ENCODE measurements at regions not wholly inside any gene's neighbourhood (a gene's known extent, or its start where the extent isn't known, plus 50 kb on each side); places are given as distances from the start of the nearest gene placed in this dataset.
"Not testable (repeated sequence)": the region's sequence is repeated elsewhere in the genome, so short reads cannot be mapped to it uniquely, and the experiment has no call there.

GRCh38 chr19:32058131-32058530 is 287.3 kb upstream of the ZNF507 start:
- DNase-seq (ENCODE audit: low read depth in 3 of 3, low spot score in 2 of 3): no peak

- DNase-seq (ENCODE audit: low read depth in 3 of 3, low spot score in 2 of 3): no peak
Observed at GRCh38 chr19:32061315-32061714, 284.1 kb upstream of the ZNF507 start.

GRCh38 chr19:32063601-32064000 is 281.8 kb upstream of the ZNF507 start:
- DNase-seq (ENCODE audit: low read depth in 3 of 3, low spot score in 2 of 3): no peak

GRCh38 chr19:32066056-32066455 is 279.4 kb upstream of the ZNF507 start:
- no peak for DNase-seq (ENCODE audit: low read depth in 3 of 3, low spot score in 2 of 3)

- DNase-seq (ENCODE audit: low read depth in 3 of 3, low spot score in 2 of 3): no peak
Observed at GRCh38 chr19:32067685-32068084, 277.7 kb upstream of the ZNF507 start.

GRCh38 chr19:32068793-32069192 is 276.6 kb upstream of the ZNF507 start:
- no peak for DNase-seq (ENCODE audit: low read depth in 3 of 3, low spot score in 2 of 3)

- no peak for DNase-seq (ENCODE audit: low read depth in 3 of 3, low spot score in 2 of 3)
Observed at GRCh38 chr19:32070101-32070500, 275.3 kb upstream of the ZNF507 start.

GRCh38 chr19:32082028-32082427 is 263.4 kb upstream of the ZNF507 start:
- no peak for DNase-seq (ENCODE audit: low read depth in 3 of 3, low spot score in 2 of 3)

- DNase-seq (ENCODE audit: low read depth in 3 of 3, low spot score in 2 of 3): not testable (repeated sequence)
Observed at GRCh38 chr19:32084756-32085363, 260.6 kb upstream of the ZNF507 start.

GRCh38 chr19:32091241-32091640 is 254.2 kb upstream of the ZNF507 start:
- no peak for DNase-seq (ENCODE audit: low read depth in 3 of 3, low spot score in 2 of 3)

GRCh38 chr19:32097011-32097410 is 248.4 kb upstream of the ZNF507 start:
- no peak for DNase-seq (ENCODE audit: low read depth in 3 of 3, low spot score in 2 of 3)

GRCh38 chr19:32097620-32098019 is 247.8 kb upstream of the ZNF507 start:
- DNase-seq (ENCODE audit: low read depth in 3 of 3, low spot score in 2 of 3): no peak

GRCh38 chr19:32098968-32099367 is 246.4 kb upstream of the ZNF507 start:
- DNase-seq (ENCODE audit: low read depth in 3 of 3, low spot score in 2 of 3): no peak

- DNase-seq (ENCODE audit: low read depth in 3 of 3, low spot score in 2 of 3): no peak
Observed at GRCh38 chr19:32101206-32101605, 244.2 kb upstream of the ZNF507 start.

GRCh38 chr19:32103541-32103940 is 241.9 kb upstream of the ZNF507 start:
- DNase-seq (ENCODE audit: low read depth in 3 of 3, low spot score in 2 of 3): no peak

- peak; percentile 61 to 73 (median 65) for DNase-seq (ENCODE audit: low read depth in 3 of 3, low spot score in 2 of 3)
Observed at GRCh38 chr19:32104153-32104849, 241.1 kb upstream of the ZNF507 start.

- no peak for DNase-seq (ENCODE audit: low read depth in 3 of 3, low spot score in 2 of 3)
Observed at GRCh38 chr19:32104850-32105235, 240.6 kb upstream of the ZNF507 start.

- no peak for DNase-seq (ENCODE audit: low read depth in 3 of 3, low spot score in 2 of 3)
Observed at GRCh38 chr19:32105527-32106310, 239.7 kb upstream of the ZNF507 start.

GRCh38 chr19:32122258-32122657 is 223.2 kb upstream of the ZNF507 start:
- DNase-seq (ENCODE audit: low read depth in 3 of 3, low spot score in 2 of 3): no peak

- no peak for DNase-seq (ENCODE audit: low read depth in 3 of 3, low spot score in 2 of 3)
Observed at GRCh38 chr19:32123355-32123940, 222.0 kb upstream of the ZNF507 start.

- no peak for DNase-seq (ENCODE audit: low read depth in 3 of 3, low spot score in 2 of 3)
Observed at GRCh38 chr19:32124585-32124984, 220.8 kb upstream of the ZNF507 start.
